ENCODE measurements at regions not wholly inside any gene's neighbourhood (a gene's known extent, or its start where the extent isn't known, plus 50 kb on each side); places are given as distances from the start of the nearest gene placed in this dataset.

- TF ChIP-seq CTCF (conservative IDR thresholded peaks at IDR 0.05 in 1 of 2, IDR thresholded peaks at IDR 0.05 in 1 of 2; ENCODE audit: extremely low read depth in 1 of 2, insufficient read depth in 1 of 2, low read depth in 1 of 2, low read length in 2 of 2), result no peak
- TF ChIP-seq EZH2 (IDR thresholded peaks at IDR 0.05; ENCODE audit: borderline replicate concordance, low read length), result no peak
Observed at GRCh38 chr21:15119486-15119885, 54.7 kb upstream of the NRIP1 start.
